ENCODE measurements at regions not wholly inside any gene's neighbourhood (a gene's known extent, or its start where the extent isn't known, plus 50 kb on each side); places are given as distances from the start of the nearest gene placed in this dataset.

DNA sequence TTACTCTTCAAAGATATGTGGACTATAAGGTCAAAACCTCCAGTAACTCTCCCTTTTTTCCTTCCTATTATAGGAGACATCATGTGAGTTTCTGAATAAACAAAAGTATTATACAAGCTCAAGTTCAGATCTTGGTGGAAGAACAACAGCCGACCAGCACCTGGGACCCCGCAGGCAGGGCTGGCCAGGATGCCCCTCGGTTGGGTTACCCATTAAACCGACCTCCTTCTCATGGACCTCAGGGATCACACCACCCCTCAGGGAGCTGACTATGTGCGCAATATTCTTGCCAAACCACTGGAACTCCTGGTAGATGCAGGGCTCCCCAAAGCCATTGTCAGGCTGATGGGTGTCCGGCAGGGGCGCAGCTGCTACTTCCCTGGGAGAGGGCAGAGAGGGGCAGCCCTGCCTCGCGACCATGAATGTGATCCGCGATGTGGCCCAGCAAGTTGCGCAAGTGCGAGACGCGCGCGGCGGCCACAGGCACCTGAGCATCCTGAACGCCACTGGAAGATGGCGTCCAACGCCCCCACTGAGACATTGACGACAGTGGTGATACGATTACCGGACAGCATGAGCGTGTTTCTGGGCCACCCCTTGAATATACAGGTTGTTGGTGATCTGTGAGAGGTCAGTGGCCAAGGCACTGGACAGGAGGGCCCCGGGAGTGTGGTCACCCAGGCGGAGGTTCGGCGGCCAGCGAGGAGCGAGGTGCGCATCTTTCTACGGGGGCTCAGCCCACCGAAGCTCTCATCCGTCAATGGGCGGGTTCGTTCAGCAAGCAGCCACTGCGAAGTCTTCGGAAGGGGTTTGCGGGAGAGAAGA, 161.3 kb downstream of the IPMK start:
- TF ChIP-seq, protein P1, sequence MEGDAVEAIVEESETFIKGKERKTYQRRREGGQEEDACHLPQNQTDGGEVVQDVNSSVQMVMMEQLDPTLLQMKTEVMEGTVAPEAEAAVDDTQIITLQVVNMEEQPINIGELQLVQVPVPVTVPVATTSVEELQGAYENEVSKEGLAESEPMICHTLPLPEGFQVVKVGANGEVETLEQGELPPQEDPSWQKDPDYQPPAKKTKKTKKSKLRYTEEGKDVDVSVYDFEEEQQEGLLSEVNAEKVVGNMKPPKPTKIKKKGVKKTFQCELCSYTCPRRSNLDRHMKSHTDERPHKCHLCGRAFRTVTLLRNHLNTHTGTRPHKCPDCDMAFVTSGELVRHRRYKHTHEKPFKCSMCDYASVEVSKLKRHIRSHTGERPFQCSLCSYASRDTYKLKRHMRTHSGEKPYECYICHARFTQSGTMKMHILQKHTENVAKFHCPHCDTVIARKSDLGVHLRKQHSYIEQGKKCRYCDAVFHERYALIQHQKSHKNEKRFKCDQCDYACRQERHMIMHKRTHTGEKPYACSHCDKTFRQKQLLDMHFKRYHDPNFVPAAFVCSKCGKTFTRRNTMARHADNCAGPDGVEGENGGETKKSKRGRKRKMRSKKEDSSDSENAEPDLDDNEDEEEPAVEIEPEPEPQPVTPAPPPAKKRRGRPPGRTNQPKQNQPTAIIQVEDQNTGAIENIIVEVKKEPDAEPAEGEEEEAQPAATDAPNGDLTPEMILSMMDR (conservative IDR thresholded peaks at IDR 0.05; ENCODE audit: low read depth, low read length): no peak
- no peak for DNase-seq (ENCODE audit: low read depth)
- H3K4me3 ChIP-seq (ENCODE audit: low read depth, low read length): no peak overlapping the region

DNA sequence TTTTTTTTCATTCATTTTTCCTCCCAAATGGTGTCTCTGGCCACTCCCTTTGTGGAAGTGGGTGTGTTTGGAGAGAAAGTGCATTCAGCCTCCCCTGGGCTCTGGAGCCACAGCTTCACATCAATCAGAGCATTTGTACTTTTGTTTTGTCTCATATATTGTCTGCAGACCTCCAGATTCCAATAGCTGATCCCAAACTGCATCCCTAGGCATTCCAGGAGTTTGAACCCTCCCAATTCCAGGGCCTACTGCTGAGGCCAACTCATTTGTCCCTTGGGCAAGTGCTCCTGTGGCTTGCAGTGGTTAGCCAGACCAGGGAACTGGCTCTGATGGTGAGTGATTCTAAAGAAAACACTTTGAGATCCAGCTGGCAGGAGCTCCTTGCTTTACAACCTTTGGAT, 163.3 kb downstream of the IPMK start:
- DNase-seq (ENCODE audit: low read depth): no peak
- TF ChIP-seq, protein P1 (conservative IDR thresholded peaks at IDR 0.05; ENCODE audit: low read depth, low read length): no peak
- no peak overlapping the region for H3K4me3 ChIP-seq (ENCODE audit: low read depth, low read length)

- no peak overlapping the region for H3K4me3 ChIP-seq (ENCODE audit: low read depth, low read length)
- TF ChIP-seq, protein P1 (conservative IDR thresholded peaks at IDR 0.05; ENCODE audit: low read depth, low read length): no peak
- no peak for DNase-seq (ENCODE audit: low read depth)
Observed at GRCh38 chr10:58102897-58103296, 164.8 kb downstream of the IPMK start.

- TF ChIP-seq, protein P1 (conservative IDR thresholded peaks at IDR 0.05; ENCODE audit: low read depth, low read length): no peak
- H3K4me3 ChIP-seq (ENCODE audit: low read depth, low read length): no peak overlapping the region
- DNase-seq (ENCODE audit: low read depth): no peak
Observed at GRCh38 chr10:58101682-58102081, 166.0 kb downstream of the IPMK start.

GRCh38 chr10:58094985-58095718, 172.5 kb downstream of the IPMK start:
- TF ChIP-seq, protein P1 (conservative IDR thresholded peaks at IDR 0.05; ENCODE audit: low read depth, low read length): no peak
- DNase-seq (ENCODE audit: low read depth): no peak
- no peak overlapping the region for H3K4me3 ChIP-seq (ENCODE audit: low read depth, low read length)

GRCh38 chr10:58091886-58092285, 175.8 kb downstream of the IPMK start:
- TF ChIP-seq, protein P1 (conservative IDR thresholded peaks at IDR 0.05; ENCODE audit: low read depth, low read length): no peak
- H3K4me3 ChIP-seq (ENCODE audit: low read depth, low read length): no peak overlapping the region
- DNase-seq (ENCODE audit: low read depth): no peak

Data from choroid plexus epithelial cell (primary cell).